ENCODE measurements at regions not wholly inside any gene's neighbourhood (a gene's known extent, or its start where the extent isn't known, plus 50 kb on each side); places are given as distances from the start of the nearest gene placed in this dataset.

- Histone ChIP-seq H3K4me3 (ENCODE audit: low read depth in 1 of 3, low read length in 3 of 3) (no peak overlapping the region), H3K36me3 (ENCODE audit: control insufficient read depth in 4 of 4, insufficient read depth in 3 of 4, low read depth in 1 of 4, low read length in 3 of 4) (no peaks in the 10 kb centered on the region), H3K9ac (ENCODE audit: low read depth in 1 of 2, low read length in 2 of 2) (no peak overlapping the region), H3K4me1 (ENCODE audit: control insufficient read depth in 4 of 4, insufficient read depth in 4 of 4, low read length in 3 of 4) (no peaks in the 10 kb centered on the region), H3K9me3 (ENCODE audit: control insufficient read depth in 4 of 4, low read length in 3 of 4) (no peaks in the 10 kb centered on the region), H3K27me3 (ENCODE audit: control insufficient read depth in 4 of 4, insufficient read depth in 4 of 4, low read length in 3 of 4) (no peaks in the 10 kb centered on the region), H3K27ac (ENCODE audit: low read depth in 1 of 2, low read length in 2 of 2) (no peak overlapping the region)
- no peak for DNase-seq (ENCODE audit: low spot score)
- TF ChIP-seq YY1 (IDR thresholded peaks at IDR 0.05) = no peak
- no peak for TF ChIP-seq RAD21 (IDR thresholded peaks at IDR 0.05)
- no peak for TF ChIP-seq EGR1 (IDR thresholded peaks at IDR 0.05; ENCODE audit: low read depth in 2 of 2)
- no peak for TF ChIP-seq FOXA1 (IDR thresholded peaks at IDR 0.05)
- no peak for TF ChIP-seq FOXA2 (IDR thresholded peaks at IDR 0.05)
- TF ChIP-seq CTCF (IDR thresholded peaks at IDR 0.05; ENCODE audit: low read depth, low read length, missing input control) = no peak
- TF ChIP-seq REST (IDR thresholded peaks at IDR 0.05) = no peak
- no peak for TF ChIP-seq ATF3 (IDR thresholded peaks at IDR 0.05)
- no peak for TF ChIP-seq HNF4A (conservative IDR thresholded peaks at IDR 0.05)
- WGBS = 95% methylated on average over 8 of the region's 8 CpGs
These were observed 312.9 kb upstream of the TFPI start for GRCh38 chr2:187867165-187867564.

GRCh38 chr2:187869195-187869594 lies 315.0 kb upstream of the TFPI start:
- no peak overlapping the region for H3K27ac ChIP-seq (ENCODE audit: low read depth in 1 of 2, low read length in 2 of 2)
- no peak for DNase-seq (ENCODE audit: low spot score)
- no peak overlapping the region for H3K9ac ChIP-seq (ENCODE audit: low read depth in 1 of 2, low read length in 2 of 2)
- H3K9me3 ChIP-seq (ENCODE audit: control insufficient read depth in 4 of 4, low read length in 3 of 4) = no peaks in the 10 kb centered on the region
- H3K27me3 ChIP-seq (ENCODE audit: control insufficient read depth in 4 of 4, insufficient read depth in 4 of 4, low read length in 3 of 4) = no peaks in the 10 kb centered on the region
- H3K4me3 ChIP-seq (ENCODE audit: low read depth in 1 of 3, low read length in 3 of 3) = no peak overlapping the region
- H3K36me3 ChIP-seq (ENCODE audit: control insufficient read depth in 4 of 4, insufficient read depth in 3 of 4, low read depth in 1 of 4, low read length in 3 of 4) = no peaks in the 10 kb centered on the region
- TF ChIP-seq REST (IDR thresholded peaks at IDR 0.05) = no peak
- no peak for TF ChIP-seq SP1 (IDR thresholded peaks at IDR 0.05)
- TF ChIP-seq JUND (IDR thresholded peaks at IDR 0.05) = no peak
- TF ChIP-seq HNF4A (conservative IDR thresholded peaks at IDR 0.05) = no peak
- TF ChIP-seq MAX (IDR thresholded peaks at IDR 0.05) = no peak
- no peak for TF ChIP-seq FOXA1 (IDR thresholded peaks at IDR 0.05)
- TF ChIP-seq RAD21 (IDR thresholded peaks at IDR 0.05) = no peak
- no peak for TF ChIP-seq EGR1 (IDR thresholded peaks at IDR 0.05; ENCODE audit: low read depth in 2 of 2)
- no peak for TF ChIP-seq NR2F2 (IDR thresholded peaks at IDR 0.05)
- no peak for TF ChIP-seq FOXA2 (IDR thresholded peaks at IDR 0.05)
- TF ChIP-seq RXRA (IDR thresholded peaks at IDR 0.05) = no peak
- TF ChIP-seq HNF4G (IDR thresholded peaks at IDR 0.05) = no peak
- 88% methylated on average over 9 of the region's 9 CpGs for WGBS
- H3K4me1 ChIP-seq (ENCODE audit: control insufficient read depth in 4 of 4, insufficient read depth in 4 of 4, low read length in 3 of 4) = no peaks in the 10 kb centered on the region

All from liver (tissue), 8 donors.